Stimulated activated CD8-positive, alpha-beta memory T cell treated with anti-CD3 and anti-CD28 coated beads, Interleukin-2, amount 100 ng/mL, for 48 hours (primary cell): ENCODE measurements at regions not wholly inside any gene's neighbourhood (a gene's known extent, or its start where the extent isn't known, plus 50 kb on each side); places are given as distances from the start of the nearest gene placed in this dataset.
A peak's percentile ranks its signal among the peaks of the same experiment; 100 is the strongest.

Source experiments
- DNase-seq, 2 donors: peaks; one replicate each; pipeline ENCODE4 v3.0.0-alpha.2; 2020; ENCODE audit warnings: low read depth in 2 of 2

- no peak for DNase-seq
Measured at GRCh38 chr14:98694541-98694940, 577.5 kb downstream of the BCL11B start.

GRCh38 chr14:98695809-98696208, 576.2 kb downstream of the BCL11B start:
- no peak for DNase-seq

- DNase-seq = no peak
Measured at GRCh38 chr14:98698341-98698740, 573.7 kb downstream of the BCL11B start.

GRCh38 chr14:98700748-98701147, 571.2 kb downstream of the BCL11B start:
- DNase-seq = no peak

GRCh38 chr14:98701377-98701776, 570.6 kb downstream of the BCL11B start:
- no peak for DNase-seq

- DNase-seq = peak in 1 of 2 donors; percentile 2
Measured at GRCh38 chr14:98704441-98704840, 567.6 kb downstream of the BCL11B start.

GRCh38 chr14:98705871-98706300, 566.1 kb downstream of the BCL11B start:
- DNase-seq = no peak

- DNase-seq = no peak
Measured at GRCh38 chr14:98707522-98707921, 564.5 kb downstream of the BCL11B start.

- DNase-seq = no peak
Measured at GRCh38 chr14:98708555-98708954, 563.4 kb downstream of the BCL11B start.

- DNase-seq = no peak
Measured at GRCh38 chr14:98711453-98711852, 560.5 kb downstream of the BCL11B start.

GRCh38 chr14:98714626-98715425, 557.2 kb downstream of the BCL11B start:
- no peak for DNase-seq

GRCh38 chr14:98716133-98716532, 555.9 kb downstream of the BCL11B start:
- DNase-seq = no peak

- no peak for DNase-seq
Measured at GRCh38 chr14:98721061-98721460, 550.9 kb downstream of the BCL11B start.

GRCh38 chr14:98724734-98725133, 547.3 kb downstream of the BCL11B start:
- DNase-seq = no peak

GRCh38 chr14:98725191-98725590, 546.8 kb downstream of the BCL11B start:
- no peak for DNase-seq

- DNase-seq = no peak
Measured at GRCh38 chr14:98725676-98726075, 546.3 kb downstream of the BCL11B start.

GRCh38 chr14:98726585-98727405, 545.2 kb downstream of the BCL11B start:
- DNase-seq = no peak

GRCh38 chr14:98728024-98728423, 544.0 kb downstream of the BCL11B start:
- no peak for DNase-seq

- DNase-seq = no peak
Measured at GRCh38 chr14:98728836-98729235, 543.2 kb downstream of the BCL11B start.

GRCh38 chr14:98731286-98731685, 540.7 kb downstream of the BCL11B start:
- no peak for DNase-seq

- DNase-seq = no peak
Measured at GRCh38 chr14:98731701-98732100, 540.3 kb downstream of the BCL11B start.

- no peak for DNase-seq
Measured at GRCh38 chr14:98733536-98733935, 538.5 kb downstream of the BCL11B start.
